ENCODE measurements at regions not wholly inside any gene's neighbourhood (a gene's known extent, or its start where the extent isn't known, plus 50 kb on each side); places are given as distances from the start of the nearest gene placed in this dataset.

DNA sequence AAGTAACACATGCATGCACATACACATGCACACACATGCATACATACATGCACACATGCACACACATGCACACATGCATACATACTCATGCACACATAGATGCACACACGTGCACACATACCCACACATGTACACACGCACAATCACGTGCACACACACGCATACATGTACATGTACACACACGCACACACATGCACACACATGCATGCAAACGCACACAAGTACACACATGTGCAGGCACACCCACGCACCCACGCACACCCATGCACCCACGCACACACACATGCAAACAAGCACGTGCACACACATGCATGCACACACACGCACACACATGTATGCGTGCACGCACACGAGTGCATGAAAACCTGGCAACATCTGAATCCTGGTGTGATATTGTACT lies 232.7 kb upstream of the CDH4 start:
- dilution Hi-C loops (cut with HindIII; ENCODE audit: low sequenced_read_pairs, unreplicated experiment) = no loop called here
- H2BK5ac ChIP-seq (ENCODE audit: low read depth, low read length, poor library complexity, severe bottlenecking) = no peak overlapping the region
- H3K27ac ChIP-seq (ENCODE audit: insufficient read depth, low read length) = no peak overlapping the region
- no peak overlapping the region for H3K9ac ChIP-seq (ENCODE audit: low read depth, low read length)
- H4K8ac ChIP-seq (ENCODE audit: low read depth in 2 of 2, low read length in 2 of 2) = no peak overlapping the region
- H2AK5ac ChIP-seq (ENCODE audit: low read depth, low read length) = no peak overlapping the region
- H3K9me3 ChIP-seq (ENCODE audit: control insufficient read depth, insufficient read depth, low read length) = peaks cover 12% of the 10 kb centered on the region
- H3K4me1 ChIP-seq (ENCODE audit: control insufficient read depth, insufficient read depth, low read length) = no peaks in the 10 kb centered on the region
- no peaks in the 10 kb centered on the region for H3K27me3 ChIP-seq (ENCODE audit: control insufficient read depth, insufficient read depth, low read length)
- intact Hi-C loops (cut with micrococcal nuclease) = no loop called here
- POLR2A ChIA-PET (ENCODE audit: unreplicated experiment) = no interaction called here
- H3K9me1 ChIP-seq (ENCODE audit: insufficient read depth, low read length) = no peaks in the 10 kb centered on the region
- in situ Hi-C loops (cut with MboI; ENCODE audit: low sequenced_read_pairs) = no loop called here
- H3K4me2 ChIP-seq (ENCODE audit: low read depth, low read length) = no peak overlapping the region
- H4K91ac ChIP-seq (ENCODE audit: insufficient read depth, low read depth, low read length) = no peak overlapping the region
- ATAC-seq (ENCODE audit: low read depth) (no peak), DNase-seq (no peak)
- H4K5ac ChIP-seq (ENCODE audit: low read depth, low read length) = no peak overlapping the region
- H2BK20ac ChIP-seq (ENCODE audit: low read depth, low read length) = no peak overlapping the region
- CTCF ChIA-PET = no interaction called here
- no peak overlapping the region for H3K4ac ChIP-seq (ENCODE audit: low read depth, low read length)
- no peak overlapping the region for H2BK120ac ChIP-seq (ENCODE audit: low read depth, low read length)
- no peak overlapping the region for H3K18ac ChIP-seq (ENCODE audit: low read depth, low read length)
- H3K79me1 ChIP-seq (ENCODE audit: low read depth in 1 of 2, low read length in 2 of 2) = no peaks in the 10 kb centered on the region
- no peak overlapping the region for H3K23ac ChIP-seq (ENCODE audit: low read depth, low read length)
- H3K56ac ChIP-seq (ENCODE audit: extremely low read depth, insufficient read depth, low read length) = no peak overlapping the region
- 78% methylated on average over 6 of the region's 14 CpGs; no CpG with 5 or more reads in 1 of the 2 experiments for WGBS, 2 experiments (ENCODE audit: extremely low coverage in 2 of 2, insufficient read length in 1 of 2)
- H3K14ac ChIP-seq (replicated peaks; ENCODE audit: low read depth, low read length) = no peak overlapping the region
- no peak overlapping the region for H2AFZ ChIP-seq (replicated peaks; ENCODE audit: low read length, poor library complexity)
- no peak overlapping the region for H2AK9ac ChIP-seq (replicated peaks; ENCODE audit: low read depth, low read length, poor library complexity)
- BruUV-seq (replicated peaks) = no TSS peak
- no peaks in the 10 kb centered on the region for H3K36me3 ChIP-seq (ENCODE audit: control insufficient read depth, insufficient read depth, low read length)
- no peak overlapping the region for H2BK15ac ChIP-seq (ENCODE audit: low read depth, low read length)
- H4K20me1 ChIP-seq (ENCODE audit: insufficient read depth, low read length) = no peaks in the 10 kb centered on the region
- TF ChIP-seq BHLHE40 (IDR thresholded peaks at IDR 0.05; ENCODE audit: low read depth, low read length) (no peak), SMC3 (IDR thresholded peaks at IDR 0.05; ENCODE audit: low read depth, low read length) (no peak), MXI1 (IDR thresholded peaks at IDR 0.05; ENCODE audit: borderline replicate concordance, low read depth, low read length) (no peak), POLR2A (IDR thresholded peaks at IDR 0.05; ENCODE audit: low read depth, low read length) (no peak), RAD21 (IDR thresholded peaks at IDR 0.05; ENCODE audit: low read length) (no peak), RCOR1 (IDR thresholded peaks at IDR 0.05; ENCODE audit: insufficient replicate concordance, low read length) (no peak), CEBPB (IDR thresholded peaks at IDR 0.05; ENCODE audit: low read depth, low read length) (no peak), CHD1 (IDR thresholded peaks at IDR 0.05; ENCODE audit: low read depth, low read length) (no peak), MAFK (IDR thresholded peaks at IDR 0.05; ENCODE audit: low read depth, low read length) (no peak), NFE2L2 (IDR thresholded peaks at IDR 0.05; ENCODE audit: low read depth, low read length) (no peak), MAZ (IDR thresholded peaks at IDR 0.05; ENCODE audit: borderline replicate concordance, low read depth, low read length) (no peak), RFX5 (IDR thresholded peaks at IDR 0.05; ENCODE audit: low read depth, low read length) (no peak), FOS (IDR thresholded peaks at IDR 0.05; ENCODE audit: low read depth, low read length) (no peak)
- TF ChIP-seq, protein P1, sequence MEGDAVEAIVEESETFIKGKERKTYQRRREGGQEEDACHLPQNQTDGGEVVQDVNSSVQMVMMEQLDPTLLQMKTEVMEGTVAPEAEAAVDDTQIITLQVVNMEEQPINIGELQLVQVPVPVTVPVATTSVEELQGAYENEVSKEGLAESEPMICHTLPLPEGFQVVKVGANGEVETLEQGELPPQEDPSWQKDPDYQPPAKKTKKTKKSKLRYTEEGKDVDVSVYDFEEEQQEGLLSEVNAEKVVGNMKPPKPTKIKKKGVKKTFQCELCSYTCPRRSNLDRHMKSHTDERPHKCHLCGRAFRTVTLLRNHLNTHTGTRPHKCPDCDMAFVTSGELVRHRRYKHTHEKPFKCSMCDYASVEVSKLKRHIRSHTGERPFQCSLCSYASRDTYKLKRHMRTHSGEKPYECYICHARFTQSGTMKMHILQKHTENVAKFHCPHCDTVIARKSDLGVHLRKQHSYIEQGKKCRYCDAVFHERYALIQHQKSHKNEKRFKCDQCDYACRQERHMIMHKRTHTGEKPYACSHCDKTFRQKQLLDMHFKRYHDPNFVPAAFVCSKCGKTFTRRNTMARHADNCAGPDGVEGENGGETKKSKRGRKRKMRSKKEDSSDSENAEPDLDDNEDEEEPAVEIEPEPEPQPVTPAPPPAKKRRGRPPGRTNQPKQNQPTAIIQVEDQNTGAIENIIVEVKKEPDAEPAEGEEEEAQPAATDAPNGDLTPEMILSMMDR (conservative IDR thresholded peaks at IDR 0.05; ENCODE audit: low read depth, low read length) = no peak
- TF ChIP-seq, protein P2, sequence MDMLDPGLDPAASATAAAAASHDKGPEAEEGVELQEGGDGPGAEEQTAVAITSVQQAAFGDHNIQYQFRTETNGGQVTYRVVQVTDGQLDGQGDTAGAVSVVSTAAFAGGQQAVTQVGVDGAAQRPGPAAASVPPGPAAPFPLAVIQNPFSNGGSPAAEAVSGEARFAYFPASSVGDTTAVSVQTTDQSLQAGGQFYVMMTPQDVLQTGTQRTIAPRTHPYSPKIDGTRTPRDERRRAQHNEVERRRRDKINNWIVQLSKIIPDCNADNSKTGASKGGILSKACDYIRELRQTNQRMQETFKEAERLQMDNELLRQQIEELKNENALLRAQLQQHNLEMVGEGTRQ (IDR thresholded peaks at IDR 0.05; ENCODE audit: low read depth, low read length) = no peak
- TF ChIP-seq, protein P3, sequence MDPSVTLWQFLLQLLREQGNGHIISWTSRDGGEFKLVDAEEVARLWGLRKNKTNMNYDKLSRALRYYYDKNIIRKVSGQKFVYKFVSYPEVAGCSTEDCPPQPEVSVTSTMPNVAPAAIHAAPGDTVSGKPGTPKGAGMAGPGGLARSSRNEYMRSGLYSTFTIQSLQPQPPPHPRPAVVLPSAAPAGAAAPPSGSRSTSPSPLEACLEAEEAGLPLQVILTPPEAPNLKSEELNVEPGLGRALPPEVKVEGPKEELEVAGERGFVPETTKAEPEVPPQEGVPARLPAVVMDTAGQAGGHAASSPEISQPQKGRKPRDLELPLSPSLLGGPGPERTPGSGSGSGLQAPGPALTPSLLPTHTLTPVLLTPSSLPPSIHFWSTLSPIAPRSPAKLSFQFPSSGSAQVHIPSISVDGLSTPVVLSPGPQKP (IDR thresholded peaks at IDR 0.05; ENCODE audit: borderline replicate concordance, low read depth, low read length) = no peak
- H3K4me3 ChIP-seq (ENCODE audit: insufficient read depth, low read depth, low read length) = no peak overlapping the region
